GM12878 (cell line): ENCODE measurements at regions not wholly inside any gene's neighbourhood (a gene's known extent, or its start where the extent isn't known, plus 50 kb on each side); places are given as distances from the start of the nearest gene placed in this dataset.

Source experiments
- ATAC-seq: fragments of 200-7000 bp; cut with Tn5 transposase; 3 replicates; pipeline ENCODE4 v1.9.1; 2020; ENCODE audit warnings: mild to moderate bottlenecking, moderate library complexity
- BruUV-seq: library from RNA; stranded (reverse); fragments of 400-500 nt; replicated peaks from 2 replicates; lab custom pipeline; 2021; lab: Mats Ljungman, UMichigan
- CTCF ChIA-PET: fragments of 300-600 bp; sonication (Branson Sonifier 250); formaldehyde crosslinking; extraction: SDS; loops from one replicate; lab custom pipeline; 2021; ENCODE audit warnings: inconsistent platforms; lab: Yijun Ruan, JAX
- POLR2A ChIA-PET: fragments of 350-600 bp; formaldehyde crosslinking; extraction: SDS; loops from one replicate; lab custom pipeline; 2021; ENCODE audit warnings: inconsistent platforms; lab: Charles Lee
- RAD21 ChIA-PET: fragments of 300-600 bp; sonication (Branson Sonifier 250); formaldehyde crosslinking; loops from one replicate; lab custom pipeline; 2023; ENCODE audit warnings: antibody characterized with exemption; ENCODE audit not compliant: unreplicated experiment; lab: Charles Lee
- SMC1A ChIA-PET: fragments of 300-600 bp; sonication (Branson Sonifier 250); formaldehyde crosslinking; loops from one replicate; lab custom pipeline; 2023; ENCODE audit not compliant: unreplicated experiment, uncharacterized antibody; lab: Charles Lee
- DNase-seq: peaks from one replicate; pipeline ENCODE4 v3.0.0-alpha.2; 2011; ENCODE audit warnings: low read depth, low spot score
- FAIRE-seq: peaks from 3 replicates; lab custom pipeline; 2011; peaks lifted over from hg19 to GRCh38; lab: Jason Lieb, UNC
- H2AFZ ChIP-seq: 2 replicates; pipeline ENCODE4 v1.6.0; 2011; ENCODE audit warnings: low read depth, low read length, control low read depth; ENCODE audit not compliant: control insufficient read depth
- H3K27ac ChIP-seq: 2 replicates; pipeline ENCODE4 v1.5.1; 2011; ENCODE audit warnings: control low read depth; ENCODE audit not compliant: control insufficient read depth, insufficient read depth
- H3K27me3 ChIP-seq, 2 experiments: replicated peaks in 1 of 2; 2 replicates each; pipeline versions ENCODE4 v1.6.0 to v1.6.1; 2011; ENCODE audit warnings: low read length in 1 of 2; ENCODE audit not compliant: control insufficient read depth in 2 of 2, insufficient read depth in 2 of 2
- H3K36me3 ChIP-seq, 2 experiments: 2 replicates each; pipeline ENCODE4 v1.5.1; 2011; ENCODE audit warnings: low read length in 1 of 2; ENCODE audit not compliant: control insufficient read depth in 2 of 2, insufficient read depth in 2 of 2
- H3K4me1 ChIP-seq: 2 replicates; pipeline ENCODE4 v1.6.1; 2011; ENCODE audit warnings: mild to moderate bottlenecking, low read length, moderate library complexity, mixed read lengths; ENCODE audit not compliant: control insufficient read depth, insufficient read depth
- H3K4me2 ChIP-seq: 2 replicates; pipeline ENCODE4 v1.6.0; 2011; ENCODE audit warnings: control low read depth; ENCODE audit not compliant: control insufficient read depth, insufficient read depth
- H3K4me3 ChIP-seq: fragments of 200-600 bp; sonication (generic); 2 replicates; pipeline ENCODE4 v1.5.1; 2016
- H3K79me2 ChIP-seq: 2 replicates; pipeline ENCODE4 v1.6.0; 2011; ENCODE audit warnings: low read length; ENCODE audit not compliant: control insufficient read depth, insufficient read depth
- H3K9ac ChIP-seq: 2 replicates; pipeline ENCODE4 v1.8.0; 2011; ENCODE audit warnings: low read length, control low read depth, mixed read lengths; ENCODE audit not compliant: control insufficient read depth, insufficient read depth
- H3K9me3 ChIP-seq: replicated peaks from 3 replicates; pipeline ENCODE4 v1.5.1; 2011; ENCODE audit warnings: mild to moderate bottlenecking, low read length; ENCODE audit not compliant: control insufficient read depth, insufficient read depth
- H4K20me1 ChIP-seq: 2 replicates; pipeline ENCODE4 v1.6.0; 2011; ENCODE audit not compliant: control insufficient read depth, insufficient read depth
- BMI1 ChIP-seq: fragments of 450-650 bp; IDR thresholded peaks from 2 replicates; pipeline ENCODE4 v1.6.1; 2016; ENCODE audit warnings: mild to moderate bottlenecking, moderate library complexity, borderline replicate concordance
- EP300 ChIP-seq, 2 experiments: fragments of 150-350 bp in 1 of 2; IDR thresholded peaks; 2 replicates each; pipeline ENCODE4 v1.6.1; 2011 to 2012; ENCODE audit warnings: low read depth in 2 of 2, low read length in 2 of 2, borderline replicate concordance in 1 of 2, improper control_type of control experiment in 1 of 2, inconsistent platforms in 1 of 2; ENCODE audit not compliant: control insufficient read depth in 1 of 2
- FOXK2 ChIP-seq: fragments of 450-650 bp; IDR thresholded peaks from 2 replicates; pipeline ENCODE4 v1.6.1; 2017; ENCODE audit warnings: mild to moderate bottlenecking, moderate library complexity
- GATAD2B ChIP-seq: fragments of 450-650 bp; conservative IDR thresholded peaks from 2 replicates; pipeline ENCODE4 v1.6.1; 2017; ENCODE audit warnings: low read depth, mild to moderate bottlenecking, moderate library complexity
- MTA3 ChIP-seq: IDR thresholded peaks from 2 replicates; pipeline ENCODE4 v1.6.1; 2012; ENCODE audit warnings: low read length, inconsistent platforms, borderline replicate concordance
- NR2F1 ChIP-seq: fragments of 450-650 bp; conservative IDR thresholded peaks from 2 replicates; pipeline ENCODE4 v1.6.1; 2017; ENCODE audit warnings: mild to moderate bottlenecking
- RCOR1 ChIP-seq: conservative IDR thresholded peaks from 2 replicates; pipeline ENCODE4 v1.6.1; 2012; ENCODE audit warnings: low read depth, low read length, improper control_type of control experiment
- SUZ12 ChIP-seq: fragments of 200-600 bp; sonication (generic); IDR thresholded peaks from one replicate; pipeline ENCODE4 v1.6.1; 2018; ENCODE audit warnings: antibody characterized with exemption, mild to moderate bottlenecking; ENCODE audit not compliant: unreplicated experiment
- ZBTB33 ChIP-seq: fragments of 450-650 bp; IDR thresholded peaks from 2 replicates; pipeline ENCODE4 v1.6.1; 2017; ENCODE audit warnings: mild to moderate bottlenecking
- WGBS: methylation state at CpG from one replicate; pipeline ENCODE4 v1.1.6; 2016; ENCODE audit warnings: low lambda C conversion rate; ENCODE audit not compliant: insufficient replicate concordance, insufficient coverage; ENCODE audit errors: missing lambda C conversion rate; 5-methylcytosine and 5-hydroxymethylcytosine counted together
- in situ Hi-C: fragments of 300-500 bp; cut with MboI; formaldehyde crosslinking; loops from 9 replicates; pipeline ENCODE4 v1.14.3; 2018; ENCODE audit warnings: mixed read lengths
- intact Hi-C: fragments of 100-400 bp; cut with micrococcal nuclease; formaldehyde crosslinking; loops from one replicate; pipeline ENCODE4 v1.14.2; 2022; ENCODE audit not compliant: unreplicated experiment
- TF ChIP-seq, protein P1 (sequence below): IDR thresholded peaks from 2 replicates; pipeline ENCODE4 v1.6.1; 2011; ENCODE audit warnings: borderline replicate concordance, low read depth, mild to moderate bottlenecking, moderate library complexity, mixed read lengths, low read length; ENCODE audit not compliant: insufficient read depth; ENCODE audit errors: extremely low read length
- TF ChIP-seq, protein P2 (sequence below): fragments of 450-650 bp; IDR thresholded peaks from 2 replicates; pipeline ENCODE4 v1.6.1; 2017; ENCODE audit warnings: mild to moderate bottlenecking, moderate library complexity

DNA sequence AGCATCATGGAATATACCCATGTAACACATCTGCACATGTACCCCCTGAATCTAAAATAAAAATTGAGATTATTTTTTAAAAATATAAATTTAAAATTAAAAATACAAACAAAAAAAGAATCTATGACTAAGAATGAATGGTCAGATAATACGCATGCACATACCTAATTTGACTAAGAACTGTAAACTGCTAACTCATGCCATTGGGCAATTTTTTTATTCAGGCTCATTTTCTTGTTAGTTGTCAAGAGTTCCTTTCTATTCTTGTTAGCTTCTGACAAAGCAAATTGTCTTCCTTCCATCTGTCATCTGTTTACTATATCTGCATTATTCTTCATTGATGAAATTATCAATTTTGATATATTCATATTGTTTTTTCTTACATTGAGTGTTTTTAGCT is 69.5 kb upstream of the HAND1 start:
- 4% methylated on average over 1 of the region's 1 CpG for WGBS
- BruUV-seq = no TSS peak
- in situ Hi-C loops = no loop called here

GRCh38 chr5:154546719-154547118 is 68.7 kb upstream of the HAND1 start:
- ChIA-PET RAD21 (no interaction called here), POLR2A (no interaction called here), CTCF (no interaction called here), SMC1A (no interaction called here)
- peaks cover 3% of the 10 kb centered on the region; the same call in 1 of the 2 replicates for H3K4me1 ChIP-seq
- no peak overlapping the region for H3K9ac ChIP-seq
- no peak overlapping the region for H3K4me3 ChIP-seq
- no peak for ATAC-seq
- 36% methylated on average over 5 of the region's 5 CpGs for WGBS
- in situ Hi-C loops (no loop called here), intact Hi-C loops (no loop called here)
- no peak overlapping the region for H3K4me2 ChIP-seq
- no peak for DNase-seq
- H3K27ac ChIP-seq = no peak overlapping the region
- H3K79me2 ChIP-seq = no peaks in the 10 kb centered on the region
- H2AFZ ChIP-seq = no peak overlapping the region
- H3K27me3 ChIP-seq = peaks cover 0 to 2% of the 10 kb centered on the region in 2 experiments; a peak in 2 of 4 replicates
- H3K36me3 ChIP-seq = no peaks in the 10 kb centered on the region
- BruUV-seq = no TSS peak
- no peaks in the 10 kb centered on the region for H3K9me3 ChIP-seq
- FAIRE-seq = no peak
- H4K20me1 ChIP-seq = no peaks in the 10 kb centered on the region
- TF ChIP-seq SUZ12 (no peak), EP300 (IDR thresholded peaks at IDR 0.05; ENCODE audit: borderline replicate concordance in 1 of 2, control insufficient read depth in 1 of 2, low read depth in 2 of 2, low read length in 2 of 2) (no peak), FOXK2 (no peak), NR2F1 (no peak), BMI1 (no peak), ZBTB33 (no peak), GATAD2B (no peak), RCOR1 (no peak)
- TF ChIP-seq, protein P1, sequence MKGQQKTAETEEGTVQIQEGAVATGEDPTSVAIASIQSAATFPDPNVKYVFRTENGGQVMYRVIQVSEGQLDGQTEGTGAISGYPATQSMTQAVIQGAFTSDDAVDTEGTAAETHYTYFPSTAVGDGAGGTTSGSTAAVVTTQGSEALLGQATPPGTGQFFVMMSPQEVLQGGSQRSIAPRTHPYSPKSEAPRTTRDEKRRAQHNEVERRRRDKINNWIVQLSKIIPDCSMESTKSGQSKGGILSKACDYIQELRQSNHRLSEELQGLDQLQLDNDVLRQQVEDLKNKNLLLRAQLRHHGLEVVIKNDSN = no peak
- TF ChIP-seq, protein P2, sequence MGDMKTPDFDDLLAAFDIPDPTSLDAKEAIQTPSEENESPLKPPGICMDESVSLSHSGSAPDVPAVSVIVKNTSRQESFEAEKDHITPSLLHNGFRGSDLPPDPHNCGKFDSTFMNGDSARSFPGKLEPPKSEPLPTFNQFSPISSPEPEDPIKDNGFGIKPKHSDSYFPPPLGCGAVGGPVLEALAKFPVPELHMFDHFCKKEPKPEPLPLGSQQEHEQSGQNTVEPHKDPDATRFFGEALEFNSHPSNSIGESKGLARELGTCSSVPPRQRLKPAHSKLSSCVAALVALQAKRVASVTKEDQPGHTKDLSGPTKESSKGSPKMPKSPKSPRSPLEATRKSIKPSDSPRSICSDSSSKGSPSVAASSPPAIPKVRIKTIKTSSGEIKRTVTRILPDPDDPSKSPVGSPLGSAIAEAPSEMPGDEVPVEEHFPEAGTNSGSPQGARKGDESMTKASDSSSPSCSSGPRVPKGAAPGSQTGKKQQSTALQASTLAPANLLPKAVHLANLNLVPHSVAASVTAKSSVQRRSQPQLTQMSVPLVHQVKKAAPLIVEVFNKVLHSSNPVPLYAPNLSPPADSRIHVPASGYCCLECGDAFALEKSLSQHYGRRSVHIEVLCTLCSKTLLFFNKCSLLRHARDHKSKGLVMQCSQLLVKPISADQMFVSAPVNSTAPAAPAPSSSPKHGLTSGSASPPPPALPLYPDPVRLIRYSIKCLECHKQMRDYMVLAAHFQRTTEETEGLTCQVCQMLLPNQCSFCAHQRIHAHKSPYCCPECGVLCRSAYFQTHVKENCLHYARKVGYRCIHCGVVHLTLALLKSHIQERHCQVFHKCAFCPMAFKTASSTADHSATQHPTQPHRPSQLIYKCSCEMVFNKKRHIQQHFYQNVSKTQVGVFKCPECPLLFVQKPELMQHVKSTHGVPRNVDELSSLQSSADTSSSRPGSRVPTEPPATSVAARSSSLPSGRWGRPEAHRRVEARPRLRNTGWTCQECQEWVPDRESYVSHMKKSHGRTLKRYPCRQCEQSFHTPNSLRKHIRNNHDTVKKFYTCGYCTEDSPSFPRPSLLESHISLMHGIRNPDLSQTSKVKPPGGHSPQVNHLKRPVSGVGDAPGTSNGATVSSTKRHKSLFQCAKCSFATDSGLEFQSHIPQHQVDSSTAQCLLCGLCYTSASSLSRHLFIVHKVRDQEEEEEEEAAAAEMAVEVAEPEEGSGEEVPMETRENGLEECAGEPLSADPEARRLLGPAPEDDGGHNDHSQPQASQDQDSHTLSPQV = no peak

More for the DNA sequence above, 69.5 kb upstream of the HAND1 start:
- ATAC-seq (no peak), FAIRE-seq (no peak), DNase-seq (no peak)
- intact Hi-C loops = no loop called here
- ChIA-PET CTCF (interaction anchor here (0.6 to 2.0 kb wide), 2 partner anchors 22 to 27 kb away, joined by 3 to 7 read pairs; no protein-coding TSS in a partner anchor), POLR2A (no interaction called here), RAD21 (no interaction called here), SMC1A (no interaction called here)
- Histone ChIP-seq H3K9ac (no peak overlapping the region), H4K20me1 (no peaks in the 10 kb centered on the region), H2AFZ (no peak overlapping the region), H3K4me2 (no peak overlapping the region), H3K9me3 (no peaks in the 10 kb centered on the region), H3K27me3 (peaks cover 0 to 2% of the 10 kb centered on the region in 2 experiments; a peak in 2 of 4 replicates), H3K79me2 (no peaks in the 10 kb centered on the region), H3K4me1 (peaks cover 3% of the 10 kb centered on the region; the same call in 1 of the 2 replicates), H3K36me3 (no peaks in the 10 kb centered on the region), H3K27ac (no peak overlapping the region), H3K4me3 (no peak overlapping the region)
- TF ChIP-seq MTA3 = no peak
